22Rv1 (cell line): ENCODE measurements at regions not wholly inside any gene's neighbourhood (a gene's known extent, or its start where the extent isn't known, plus 50 kb on each side); places are given as distances from the start of the nearest gene placed in this dataset.

Experiments
- H3K27ac ChIP-seq: fragments of 450-650 bp; 2 replicates; pipeline ENCODE4 v1.5.1; 2017
- CTCF ChIP-seq: fragments of 450-650 bp; IDR thresholded peaks from 2 replicates; pipeline ENCODE4 v1.5.1; 2017; ENCODE audit warnings: mild to moderate bottlenecking
- ZFX ChIP-seq: fragments of 450-650 bp; IDR thresholded peaks from 2 replicates; pipeline ENCODE4 v1.6.1; 2017; ENCODE audit warnings: antibody characterized with exemption, borderline replicate concordance

DNA sequence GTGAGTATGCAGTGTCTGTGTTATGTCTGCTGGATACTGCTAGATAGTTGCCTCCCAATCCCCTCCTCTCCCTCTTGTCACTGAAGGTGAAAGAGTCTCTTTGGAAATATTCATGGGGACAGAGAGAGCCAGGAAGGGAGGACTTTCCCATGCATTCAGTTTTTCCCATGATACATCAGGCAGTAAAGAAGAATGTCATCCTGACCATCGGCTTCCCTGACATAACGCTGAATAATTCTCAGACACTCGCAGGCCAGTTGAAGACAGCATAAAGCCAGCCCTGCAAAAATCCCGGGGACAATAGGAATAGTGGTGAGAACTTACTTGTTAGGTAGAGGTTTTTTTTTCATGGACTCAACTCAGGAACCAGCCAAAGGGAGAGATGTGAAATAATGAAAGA is 58.1 kb downstream of the KLF4 start:
- no peak for TF ChIP-seq CTCF
- TF ChIP-seq ZFX = no peak
- H3K27ac ChIP-seq = no peak overlapping the region

DNA sequence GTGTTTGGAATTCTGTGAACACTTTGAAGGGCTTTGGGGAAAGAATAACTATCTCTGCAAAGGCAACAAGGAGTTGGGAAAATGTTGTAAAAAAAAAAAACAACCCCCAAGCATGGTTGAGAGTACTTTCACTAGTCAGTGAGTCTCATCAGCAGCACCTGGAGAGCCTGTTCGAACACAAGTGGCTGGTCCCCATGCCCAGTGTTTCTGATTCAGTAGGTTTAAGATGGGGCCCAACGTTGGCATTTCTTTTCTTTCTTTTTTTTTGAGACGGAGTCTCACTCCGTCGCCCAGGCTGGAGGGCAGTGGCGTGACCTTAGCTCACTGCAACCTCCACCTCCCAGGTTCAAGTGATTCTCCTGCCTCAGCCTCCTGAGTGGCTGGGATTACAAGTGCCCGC is 59.5 kb downstream of the KLF4 start:
- H3K27ac ChIP-seq = no peak overlapping the region
- TF ChIP-seq ZFX = no peak

DNA sequence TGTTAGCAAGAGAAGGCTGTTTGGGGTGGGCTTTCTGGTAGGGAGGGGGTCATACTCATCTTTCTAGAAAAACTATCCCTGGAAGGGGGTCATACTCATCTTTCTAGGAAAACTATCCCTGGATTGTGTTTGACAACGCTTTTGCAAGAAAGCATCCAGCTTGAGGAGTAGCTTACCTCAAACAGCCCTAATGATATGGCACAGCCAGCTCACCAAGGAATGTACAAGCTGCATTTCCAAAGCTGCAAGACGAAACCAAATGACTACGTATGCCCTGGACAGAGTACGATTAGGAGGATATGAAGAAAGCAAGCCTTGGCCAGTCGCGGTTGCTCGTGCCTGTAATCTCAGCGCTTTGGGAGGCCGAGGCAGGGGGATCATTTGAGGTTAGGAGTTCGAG is 63.4 kb downstream of the KLF4 start:
- H3K27ac ChIP-seq = no peak overlapping the region
- TF ChIP-seq ZFX (no peak), CTCF (no peak)

DNA sequence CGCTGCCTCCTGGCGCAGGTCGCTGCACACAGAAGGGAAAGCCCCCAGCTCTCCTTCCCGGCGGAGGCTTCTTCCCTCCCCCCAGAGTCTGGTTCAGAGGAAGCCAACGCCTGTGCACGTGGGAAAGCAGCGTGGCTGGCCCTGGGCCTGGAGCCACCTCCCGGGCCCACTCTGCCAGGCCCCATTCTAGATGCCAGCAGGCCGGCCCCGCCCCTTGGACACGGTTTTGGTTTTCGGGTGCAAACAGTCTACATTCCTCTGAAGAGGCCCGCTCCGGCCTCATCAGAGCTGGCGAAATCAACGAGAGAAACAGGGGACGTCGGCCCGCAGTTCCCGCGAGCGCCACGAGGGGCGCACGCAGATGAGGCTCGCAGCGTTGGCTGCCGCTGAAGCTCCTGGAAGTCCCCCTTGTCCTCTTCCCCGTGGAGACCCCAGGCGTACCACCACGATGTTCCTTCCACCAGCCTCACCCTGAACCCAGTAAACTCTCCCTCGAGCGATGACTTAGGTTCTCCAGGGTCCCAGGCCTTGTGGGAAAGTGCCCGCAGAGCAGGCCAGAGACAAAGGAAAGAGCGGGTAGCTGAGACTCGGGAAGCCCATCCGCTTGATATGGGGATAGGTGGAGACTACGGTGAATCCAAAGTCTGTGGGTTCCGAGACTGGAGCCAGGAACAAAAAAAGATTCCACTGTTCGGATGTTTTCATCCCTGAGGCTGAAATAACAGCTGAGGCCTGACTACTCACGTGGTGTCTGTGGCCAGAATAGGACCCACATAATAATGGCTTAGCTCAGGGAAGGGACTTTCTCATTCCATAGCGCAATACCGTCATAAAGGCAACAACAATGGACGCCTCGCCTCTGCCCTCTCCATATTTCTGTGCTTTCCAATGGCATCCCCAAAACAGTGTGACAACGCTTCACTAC is 64.2 kb downstream of the KLF4 start:
- TF ChIP-seq ZFX (no peak), CTCF (peak; percentile 94)
- no peak overlapping the region for H3K27ac ChIP-seq

DNA sequence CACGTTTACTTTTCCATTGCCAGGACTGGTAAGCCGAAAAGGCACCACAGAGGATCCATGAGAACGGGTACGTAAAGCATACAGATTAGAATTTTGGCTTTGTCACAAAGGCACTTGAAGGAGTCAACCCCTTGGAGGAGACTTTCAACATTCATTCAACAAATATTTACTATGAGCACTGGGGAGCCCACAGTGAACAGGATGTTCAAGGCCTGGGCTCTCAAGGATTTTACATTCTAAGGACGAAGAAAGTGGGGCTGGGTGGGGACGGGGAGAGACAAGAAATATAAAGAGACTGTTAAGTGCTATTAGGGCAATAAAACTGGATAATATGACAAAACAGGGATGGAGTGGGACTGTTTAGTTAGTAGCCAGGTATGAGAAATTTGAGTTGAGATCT is 66.0 kb downstream of the KLF4 start:
- H3K27ac ChIP-seq = peak overlapping the region; percentile 59
- no peak for TF ChIP-seq ZFX
- no peak for TF ChIP-seq CTCF

DNA sequence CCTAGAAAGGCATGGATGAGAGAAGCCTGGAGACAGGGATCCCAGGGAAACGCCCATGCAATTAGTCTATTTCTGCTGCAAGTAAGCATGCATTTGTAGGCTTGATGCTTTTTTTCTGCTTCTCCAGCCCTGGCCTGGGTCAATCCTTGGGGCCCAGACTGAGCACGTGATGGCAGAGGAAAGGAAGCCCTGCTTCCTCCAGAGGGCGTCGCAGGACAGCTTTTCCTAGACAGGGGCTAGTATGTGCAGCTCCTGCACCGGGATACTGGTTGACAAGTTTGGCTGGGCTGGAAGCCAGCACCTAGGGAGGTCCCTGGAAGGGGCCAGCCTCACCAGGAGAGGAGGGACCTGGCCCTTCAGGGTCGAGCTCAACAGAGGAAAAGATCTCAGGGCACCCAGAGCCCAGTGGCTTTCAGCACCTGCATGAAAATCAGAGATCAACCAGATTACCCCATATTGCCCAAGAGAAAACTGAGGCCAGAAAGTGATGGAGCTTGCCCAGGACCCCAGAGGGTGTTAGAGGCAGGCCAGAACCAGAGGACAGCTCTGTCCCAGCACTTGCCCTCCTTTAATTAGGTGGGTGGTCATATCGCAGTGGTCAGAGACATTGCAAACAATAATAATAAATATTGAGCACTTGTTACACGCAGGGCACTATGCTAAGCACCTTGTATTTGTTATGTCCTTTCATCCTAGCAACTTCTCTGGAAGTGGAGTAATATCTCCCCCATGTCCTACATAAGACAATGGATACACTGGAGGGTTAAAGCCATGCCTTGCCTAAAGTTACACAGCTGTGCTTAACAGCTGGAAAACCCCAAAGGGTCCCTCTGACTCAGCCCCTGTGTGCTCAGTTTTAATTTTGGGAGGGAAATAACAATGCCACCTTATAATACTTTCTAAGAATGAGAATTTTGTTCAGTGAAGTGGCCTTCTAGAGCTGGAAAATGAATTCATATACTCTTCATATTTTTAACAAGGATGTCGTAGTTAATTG is 67.1 kb downstream of the KLF4 start:
- TF ChIP-seq CTCF (peak; percentile 82), ZFX (no peak)
- H3K27ac ChIP-seq = peak overlapping the region; percentile 59

- H3K27ac ChIP-seq = no peak overlapping the region
- TF ChIP-seq CTCF (no peak), ZFX (no peak)
These were observed 79.1 kb downstream of the KLF4 start for GRCh38 chr9:107410420-107410819.
